Activated CD4-positive, alpha-beta T cell treated with anti-CD3 and anti-CD28 coated beads, Interleukin-2, Interleukin-4, amounts not matched to agents 100 ng/mL and 50 ng/mL, durations not matched to agents 16 hours and 8 hours (primary cell): ENCODE measurements at regions not wholly inside any gene's neighbourhood (a gene's known extent, or its start where the extent isn't known, plus 50 kb on each side); places are given as distances from the start of the nearest gene placed in this dataset.

ENCODE experiments used
- DNase-seq: peaks from one replicate; pipeline ENCODE4 v3.0.0-alpha.2; 2020; ENCODE audit warnings: low spot score

GRCh38 chr14:101066826-101067510 is 163.4 kb upstream of the RTL1 start:
- no peak for DNase-seq

DNA sequence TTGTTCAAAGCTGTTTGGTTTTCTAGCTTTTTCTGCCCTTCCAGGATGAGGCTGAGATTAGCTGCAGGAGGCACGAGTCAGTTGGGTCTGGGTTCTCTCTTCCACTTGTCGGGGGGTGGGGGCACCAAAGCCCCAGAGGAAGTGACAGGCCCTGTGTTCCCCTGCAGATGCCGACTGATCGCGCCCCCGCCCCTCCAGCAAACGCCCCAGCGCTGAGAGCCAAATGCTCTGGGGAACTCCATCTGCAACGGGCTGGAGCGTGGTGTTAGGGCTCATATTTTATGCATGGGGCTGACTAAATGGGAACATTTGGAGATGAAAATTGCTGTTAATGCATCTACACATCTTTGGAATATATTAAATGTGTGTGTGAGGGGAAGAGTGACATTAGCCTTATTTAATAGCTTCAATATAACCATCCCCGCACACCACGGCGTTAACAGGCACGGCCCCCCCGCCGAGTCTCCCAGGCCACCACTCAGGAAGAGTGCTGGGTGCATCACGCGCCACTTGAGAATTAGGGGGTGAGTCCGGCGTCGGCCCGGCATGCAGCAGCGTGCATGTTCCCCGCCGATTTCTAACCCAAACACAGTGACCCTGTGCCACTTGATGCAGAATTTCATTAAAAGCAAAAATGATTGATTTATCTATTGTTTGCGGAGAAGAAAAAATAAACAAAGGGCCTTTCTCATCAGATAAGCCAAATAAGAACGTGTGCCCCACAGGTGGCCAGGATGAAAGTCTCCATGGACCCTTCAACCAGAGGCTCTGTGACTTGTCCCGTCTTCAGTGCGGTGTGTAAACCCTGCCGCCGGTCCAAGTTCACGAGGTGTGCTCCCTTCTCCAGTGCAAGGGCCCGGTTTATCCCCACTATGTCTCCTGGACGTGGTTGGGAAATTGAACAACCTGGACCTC is 165.0 kb upstream of the RTL1 start:
- no peak for DNase-seq

DNA sequence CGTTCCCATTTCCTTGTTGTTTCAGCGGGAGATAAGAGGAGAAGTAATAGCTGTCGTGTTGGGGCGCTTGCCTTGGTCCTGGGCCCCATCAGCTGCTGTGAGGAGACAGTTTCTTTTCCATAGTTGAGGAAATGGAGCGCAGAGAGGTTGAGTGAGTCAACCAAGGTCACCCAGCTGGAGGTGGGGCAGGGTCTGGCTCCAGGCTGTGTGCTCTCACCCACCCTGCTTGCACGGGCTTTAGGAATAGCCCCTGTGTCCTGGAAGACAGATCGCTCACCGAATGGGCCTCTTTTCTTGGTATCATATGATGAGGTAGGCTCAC is 165.7 kb upstream of the RTL1 start:
- DNase-seq = no peak

- DNase-seq = no peak
Observed at GRCh38 chr14:101069666-101070362, 166.3 kb upstream of the RTL1 start.

DNA sequence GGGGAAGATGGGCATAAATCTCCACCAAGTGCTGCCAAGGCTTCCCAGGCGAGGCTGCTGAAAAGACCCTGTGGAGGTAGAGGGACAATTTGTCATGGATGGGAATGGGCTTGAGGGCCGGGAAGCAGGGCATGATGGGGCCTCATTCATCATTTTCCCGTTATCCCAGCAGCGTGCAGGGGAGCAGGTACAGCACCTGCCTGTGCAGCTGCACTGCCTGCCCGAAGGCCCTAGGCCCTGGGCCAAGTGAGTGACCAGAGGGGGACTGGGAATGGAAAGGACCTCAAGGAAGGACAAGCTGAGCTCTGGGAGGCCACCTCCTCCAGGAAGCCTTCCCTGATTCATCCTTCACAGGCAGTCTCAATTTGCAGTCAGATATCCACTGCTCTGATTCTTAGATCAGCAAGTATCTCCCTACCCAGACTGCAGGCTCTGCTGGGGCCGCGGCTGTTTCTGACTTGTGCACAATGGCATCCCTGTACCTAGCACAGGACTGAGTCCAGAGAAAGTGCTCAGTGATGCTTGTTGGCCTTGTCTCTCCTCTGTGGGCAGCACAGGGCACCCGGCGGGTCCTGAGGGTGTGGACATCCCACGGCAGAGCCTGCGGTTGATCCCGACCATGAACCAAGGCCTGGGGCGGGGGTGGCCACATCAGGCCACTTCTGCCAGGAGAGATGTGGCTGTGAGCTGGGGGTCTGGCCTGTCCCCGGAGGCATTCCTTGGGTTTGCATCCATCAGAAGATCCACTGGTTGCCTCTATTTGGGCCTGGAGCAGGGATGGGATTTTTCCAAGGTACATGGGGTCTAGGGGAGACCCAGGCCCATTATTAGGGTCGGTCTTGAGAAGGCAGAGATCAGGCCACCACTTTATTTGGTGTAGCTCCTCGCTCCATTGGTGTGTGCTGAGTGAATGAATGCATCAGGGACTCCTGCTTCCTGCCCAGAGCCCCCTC is 167.3 kb upstream of the RTL1 start:
- no peak for DNase-seq

DNA sequence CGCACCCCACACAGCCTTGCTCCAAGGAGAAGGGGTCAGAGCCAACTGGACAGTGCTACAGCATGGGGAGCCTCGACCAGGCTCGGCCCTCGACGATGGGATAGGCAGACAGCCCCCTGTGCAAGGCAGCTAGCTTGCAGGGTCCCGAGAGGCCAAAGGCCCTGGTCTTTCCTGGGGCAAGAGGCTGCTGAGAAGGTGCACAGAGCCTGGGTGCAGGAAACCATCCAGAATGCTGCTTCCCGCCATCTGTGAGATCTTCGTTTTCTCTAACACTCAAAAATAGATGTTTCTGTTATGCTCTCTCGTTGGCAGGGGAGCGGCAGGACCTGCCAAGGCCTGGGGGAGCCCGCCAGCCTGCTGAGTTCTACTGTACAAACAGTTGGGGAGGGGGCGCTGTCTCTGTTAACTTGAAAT is 168.0 kb upstream of the RTL1 start:
- DNase-seq = no peak

DNA sequence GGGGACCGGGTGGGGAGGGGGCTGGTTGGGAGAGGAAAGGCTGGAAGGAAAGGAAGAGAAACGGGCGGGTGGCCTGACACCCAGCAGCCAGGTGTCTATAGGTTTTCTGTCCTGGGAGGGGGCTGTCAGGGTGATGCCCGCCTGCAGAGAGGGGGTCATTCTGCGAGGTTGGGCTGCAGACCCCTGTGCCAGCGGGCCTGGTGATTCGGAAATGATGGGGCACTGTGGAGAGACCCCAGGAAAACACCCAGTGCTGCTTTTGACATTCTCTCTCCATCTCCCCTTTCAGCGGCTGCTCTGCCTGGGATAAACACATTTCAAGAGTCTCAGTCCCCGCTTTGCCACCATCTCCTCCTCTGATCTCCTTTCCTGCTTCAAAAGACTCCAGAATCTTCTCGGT is 168.5 kb upstream of the RTL1 start:
- DNase-seq = no peak

DNA sequence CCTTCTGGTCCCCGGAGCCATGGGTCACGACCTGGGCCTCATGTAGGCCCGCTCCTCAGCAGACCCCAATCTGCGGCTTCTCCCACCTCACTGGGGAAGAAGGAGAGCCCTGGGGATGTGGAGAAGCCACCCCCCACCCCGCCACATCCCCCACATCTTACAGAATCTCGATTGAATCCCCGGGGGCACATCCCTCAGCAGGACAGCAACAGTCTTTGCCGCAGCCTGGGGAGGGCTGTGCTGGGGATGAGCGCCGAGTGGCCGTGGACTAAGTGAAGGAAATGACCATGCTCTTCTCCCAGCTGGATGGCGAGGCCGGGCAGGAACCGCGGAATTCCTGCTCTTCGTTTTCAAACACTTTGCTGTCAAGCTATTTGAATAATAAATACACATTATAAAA is 169.0 kb upstream of the RTL1 start:
- DNase-seq = no peak

GRCh38 chr14:101072945-101073597 is 169.5 kb upstream of the RTL1 start:
- peak; percentile 32 for DNase-seq

DNA sequence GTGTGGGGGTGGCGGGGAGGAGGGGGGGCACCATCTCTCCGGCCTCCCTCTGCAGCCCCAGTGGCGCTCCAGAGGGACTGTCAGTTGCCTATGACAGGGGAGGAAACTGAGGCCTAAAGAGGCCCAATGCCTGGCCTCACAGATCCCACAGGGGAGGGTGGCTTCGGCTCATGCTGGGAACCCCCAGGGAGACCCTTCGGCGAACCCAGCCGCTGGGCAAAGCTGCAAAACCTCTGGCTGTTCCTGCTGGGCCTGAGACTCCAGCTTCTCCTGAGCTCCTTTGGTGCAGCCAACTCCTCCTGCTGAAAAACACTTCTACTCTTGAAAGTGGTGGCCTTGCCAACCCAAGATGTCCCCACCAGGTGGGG is 170.1 kb upstream of the RTL1 start:
- no peak for DNase-seq

- DNase-seq = no peak
Observed at GRCh38 chr14:101074196-101075024, 170.9 kb upstream of the RTL1 start.

DNA sequence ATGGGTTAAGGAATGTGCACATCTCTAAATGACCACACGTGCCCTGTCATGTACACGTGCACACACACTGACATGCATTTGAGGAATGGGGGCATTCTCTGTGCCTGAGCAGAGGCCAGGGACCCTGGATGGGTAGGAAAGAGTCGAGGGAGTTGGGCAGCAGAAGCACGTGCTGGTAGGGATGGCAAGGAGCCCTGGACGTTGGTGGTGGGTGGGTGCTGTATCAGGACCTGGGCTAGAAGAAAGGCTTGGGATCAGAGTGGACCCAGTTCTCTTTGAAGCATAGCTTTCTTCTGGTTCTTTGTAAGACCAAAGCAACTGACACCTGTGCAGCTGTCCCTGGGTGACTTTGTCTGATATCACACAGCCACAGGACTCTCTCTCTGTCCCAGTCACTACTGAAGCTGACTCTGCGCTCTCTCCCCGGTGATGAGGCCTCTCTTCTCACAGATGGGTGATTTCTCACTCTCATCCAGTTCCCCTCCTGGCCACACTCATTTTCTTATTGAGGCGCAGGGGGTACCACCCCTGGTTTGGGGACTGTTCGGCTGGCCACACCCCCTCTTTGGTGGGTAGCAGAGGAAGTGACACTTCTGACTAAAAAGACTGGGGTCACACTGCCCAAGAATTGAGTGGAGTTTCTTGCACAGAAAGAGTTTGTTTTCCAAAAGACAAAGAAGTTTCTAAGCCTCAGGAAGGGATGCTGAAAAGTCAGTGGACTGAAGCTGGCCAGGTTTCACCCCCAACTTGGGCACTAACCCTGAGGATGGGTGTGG is 171.7 kb upstream of the RTL1 start:
- peak; percentile 2 for DNase-seq

- DNase-seq = no peak
Observed at GRCh38 chr14:101075801-101076413, 172.4 kb upstream of the RTL1 start.

GRCh38 chr14:101076451-101077198 is 173.1 kb upstream of the RTL1 start:
- DNase-seq = no peak

DNA sequence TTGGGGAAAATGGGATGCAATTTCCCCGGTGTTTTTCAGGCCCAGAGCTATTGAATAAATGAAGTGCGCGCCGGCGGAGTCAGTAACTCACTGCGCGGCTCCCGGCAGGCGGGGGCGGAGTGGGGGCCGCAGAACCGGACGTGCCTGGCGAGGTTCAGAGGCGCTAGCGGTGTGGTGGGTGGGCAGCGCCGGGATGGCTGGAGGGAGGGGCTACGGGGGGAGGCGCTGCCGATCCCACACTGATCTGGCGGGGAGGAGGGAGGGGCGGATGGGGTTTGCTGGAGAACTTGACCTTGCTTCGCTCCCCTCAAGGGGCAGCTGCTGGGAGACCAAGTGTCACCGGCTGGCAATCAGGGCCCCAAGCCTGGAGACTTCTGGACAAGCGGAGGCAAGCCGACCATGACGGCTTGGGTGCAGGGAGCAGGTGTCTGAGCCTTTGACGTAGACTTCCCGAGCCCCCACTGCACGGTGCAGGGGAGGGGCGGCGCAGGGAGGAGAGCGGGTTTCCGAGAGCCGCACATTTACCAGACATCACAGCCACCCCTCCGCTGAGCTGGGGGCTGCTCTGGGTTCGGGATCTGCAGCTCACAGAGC is 174.1 kb upstream of the RTL1 start:
- DNase-seq = no peak

GRCh38 chr14:101078170-101078891 is 174.8 kb upstream of the RTL1 start:
- DNase-seq = no peak

DNA sequence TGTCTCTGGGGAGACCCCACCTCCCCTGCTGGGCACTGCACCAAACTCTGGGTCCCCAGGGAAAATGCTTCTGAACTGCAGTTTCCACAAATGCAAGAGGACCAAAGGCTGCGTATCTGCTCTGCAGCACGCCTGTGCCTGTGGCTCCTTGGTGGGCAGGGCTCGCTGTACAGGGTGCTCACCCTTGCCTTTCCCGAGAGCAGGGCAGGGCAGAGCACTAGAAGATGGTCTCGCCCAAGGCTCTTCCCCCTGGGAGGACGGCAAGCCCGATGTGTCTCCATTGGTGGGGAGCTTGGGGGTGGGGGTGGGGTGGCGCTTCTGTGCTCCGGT is 175.3 kb upstream of the RTL1 start:
- DNase-seq = no peak
